IgD-negative memory B cell (primary cell): ENCODE measurements at regions not wholly inside any gene's neighbourhood (a gene's known extent, or its start where the extent isn't known, plus 50 kb on each side); places are given as distances from the start of the nearest gene placed in this dataset.
"Not testable (repeated sequence)": the region's sequence is repeated elsewhere in the genome, so short reads cannot be mapped to it uniquely, and the experiment has no call there.

Experiments used
- H3K27ac Mint-ChIP-seq, 3 donors: one replicate each; pipeline ENCODE4 v1.8.0; 2020 to 2022; ENCODE audit warnings: mild to moderate bottlenecking in 3 of 3, mixed read lengths in 3 of 3, moderate library complexity in 1 of 3
- H3K27me3 Mint-ChIP-seq: one replicate; pipeline ENCODE4 v1.8.0; 2021; ENCODE audit warnings: mixed read lengths
- H3K36me3 Mint-ChIP-seq: one replicate; pipeline ENCODE4 v1.8.0; 2020; ENCODE audit warnings: mild to moderate bottlenecking, mixed read lengths
- H3K4me1 Mint-ChIP-seq, 3 donors: one replicate each; pipeline ENCODE4 v1.8.0; 2020 to 2022; ENCODE audit warnings: mixed read lengths in 3 of 3, mild to moderate bottlenecking in 1 of 3
- H3K4me3 Mint-ChIP-seq, 4 donors: one replicate each; pipeline ENCODE4 v1.8.0; 2020 to 2022; ENCODE audit warnings: mild to moderate bottlenecking in 4 of 4, mixed read lengths in 4 of 4, moderate library complexity in 3 of 4
- H3K9me3 Mint-ChIP-seq, 3 donors: one replicate each; pipeline ENCODE4 v1.8.0; 2020 to 2021; ENCODE audit warnings: mixed read lengths in 3 of 3, mild to moderate bottlenecking in 1 of 3

- H3K36me3 Mint-ChIP-seq: no peaks in the 10 kb centered on the region
- peaks cover 2% of the 10 kb centered on the region for H3K27me3 Mint-ChIP-seq
- no peak overlapping the region for H3K4me3 Mint-ChIP-seq
- peaks cover 0 to 7% (median 1%) of the 10 kb centered on the region in 3 donors for H3K4me1 Mint-ChIP-seq
- no peak overlapping the region for H3K27ac Mint-ChIP-seq
- no peaks in the 10 kb centered on the region for H3K9me3 Mint-ChIP-seq
Observed at GRCh38 chr10:28381466-28381865, 78.6 kb upstream of the MPP7 start.

GRCh38 chr10:28381903-28382347, 79.1 kb upstream of the MPP7 start:
- H3K27ac Mint-ChIP-seq: no peak overlapping the region
- H3K9me3 Mint-ChIP-seq: no peaks in the 10 kb centered on the region
- H3K4me3 Mint-ChIP-seq: no peak overlapping the region
- H3K4me1 Mint-ChIP-seq: peaks cover 0 to 7% (median 0%) of the 10 kb centered on the region in 3 donors
- no peaks in the 10 kb centered on the region for H3K36me3 Mint-ChIP-seq
- peaks cover 2% of the 10 kb centered on the region for H3K27me3 Mint-ChIP-seq

GRCh38 chr10:28382525-28383269, 79.8 kb upstream of the MPP7 start:
- H3K27ac Mint-ChIP-seq: no peak overlapping the region

GRCh38 chr10:28384557-28384956, 81.7 kb upstream of the MPP7 start:
- Mint-ChIP-seq H3K4me1 (peaks cover 0 to 5% (median 0%) of the 10 kb centered on the region in 3 donors), H3K4me3 (no peak overlapping the region), H3K27ac (no peak overlapping the region)

More at GRCh38 chr10:28382525-28383269, 79.8 kb upstream of the MPP7 start:
- Mint-ChIP-seq H3K9me3 (no peaks in the 10 kb centered on the region), H3K27me3 (no peaks in the 10 kb centered on the region), H3K36me3 (no peaks in the 10 kb centered on the region), H3K4me1 (peaks cover 0 to 5% (median 0%) of the 10 kb centered on the region in 3 donors), H3K4me3 (no peak overlapping the region)

GRCh38 chr10:28385748-28386502, 83.1 kb upstream of the MPP7 start:
- Mint-ChIP-seq H3K27ac (no peak overlapping the region), H3K4me1 (peaks cover 0 to 5% (median 0%) of the 10 kb centered on the region in 3 donors), H3K9me3 (no peaks in the 10 kb centered on the region), H3K4me3 (no peak overlapping the region), H3K36me3 (no peaks in the 10 kb centered on the region), H3K27me3 (peaks cover 3% of the 10 kb centered on the region)

More at GRCh38 chr10:28384557-28384956, 81.7 kb upstream of the MPP7 start:
- Mint-ChIP-seq H3K9me3 (no peaks in the 10 kb centered on the region), H3K27me3 (peaks cover 3% of the 10 kb centered on the region), H3K36me3 (no peaks in the 10 kb centered on the region)

- Mint-ChIP-seq H3K4me3 (no peak overlapping the region), H3K4me1 (peaks cover 0 to 5% (median 0%) of the 10 kb centered on the region in 3 donors), H3K9me3 (no peaks in the 10 kb centered on the region), H3K27ac (no peak overlapping the region), H3K36me3 (no peaks in the 10 kb centered on the region), H3K27me3 (peaks cover 3% of the 10 kb centered on the region)
Observed at GRCh38 chr10:28386503-28386868, 83.6 kb upstream of the MPP7 start.

GRCh38 chr10:28387140-28387539, 84.3 kb upstream of the MPP7 start:
- Mint-ChIP-seq H3K4me1 (no peaks in the 10 kb centered on the region), H3K9me3 (no peaks in the 10 kb centered on the region), H3K27ac (no peak overlapping the region), H3K4me3 (no peak overlapping the region), H3K36me3 (no peaks in the 10 kb centered on the region), H3K27me3 (peaks cover 3% of the 10 kb centered on the region)

- H3K27me3 Mint-ChIP-seq: peaks cover 3% of the 10 kb centered on the region
- peaks cover 0 to 4% (median 4%) of the 10 kb centered on the region in 3 donors for H3K4me1 Mint-ChIP-seq
Observed at GRCh38 chr10:28391283-28391682, 88.4 kb upstream of the MPP7 start.

GRCh38 chr10:28393956-28394568, 91.2 kb upstream of the MPP7 start:
- peaks cover 0 to 6% (median 0%) of the 10 kb centered on the region in 3 donors for H3K9me3 Mint-ChIP-seq
- peaks cover 0 to 5% (median 4%) of the 10 kb centered on the region in 3 donors for H3K4me1 Mint-ChIP-seq
- no peak overlapping the region for H3K27ac Mint-ChIP-seq
- no peaks in the 10 kb centered on the region for H3K36me3 Mint-ChIP-seq
- peaks cover 3% of the 10 kb centered on the region for H3K27me3 Mint-ChIP-seq
- peak overlapping the region in 1 of 4 donors; percentile 36 for H3K4me3 Mint-ChIP-seq

More at GRCh38 chr10:28391283-28391682, 88.4 kb upstream of the MPP7 start:
- Mint-ChIP-seq H3K27ac (no peak overlapping the region), H3K36me3 (no peaks in the 10 kb centered on the region), H3K9me3 (no peaks in the 10 kb centered on the region), H3K4me3 (no peak overlapping the region)

- peaks cover 0 to 6% (median 0%) of the 10 kb centered on the region in 3 donors for H3K9me3 Mint-ChIP-seq
- H3K27ac Mint-ChIP-seq: no peak overlapping the region
- H3K27me3 Mint-ChIP-seq: peaks cover 3% of the 10 kb centered on the region
- peaks cover 0 to 5% (median 4%) of the 10 kb centered on the region in 3 donors for H3K4me1 Mint-ChIP-seq
- H3K4me3 Mint-ChIP-seq: no peak overlapping the region
- H3K36me3 Mint-ChIP-seq: no peaks in the 10 kb centered on the region
Observed at GRCh38 chr10:28396331-28396730, 93.5 kb upstream of the MPP7 start.

- peaks cover 3% of the 10 kb centered on the region for H3K27me3 Mint-ChIP-seq
- peaks cover 0 to 6% (median 0%) of the 10 kb centered on the region in 3 donors for H3K9me3 Mint-ChIP-seq
- H3K27ac Mint-ChIP-seq: no peak overlapping the region
- no peak overlapping the region for H3K4me3 Mint-ChIP-seq
- H3K36me3 Mint-ChIP-seq: no peaks in the 10 kb centered on the region
- peaks cover 0 to 5% (median 4%) of the 10 kb centered on the region in 3 donors for H3K4me1 Mint-ChIP-seq
Observed at GRCh38 chr10:28397229-28397628, 94.4 kb upstream of the MPP7 start.

GRCh38 chr10:28400176-28400575, 97.3 kb upstream of the MPP7 start:
- H3K27ac Mint-ChIP-seq: no peak overlapping the region
- H3K36me3 Mint-ChIP-seq: no peaks in the 10 kb centered on the region
- peaks cover 5 to 8% (median 7%) of the 10 kb centered on the region in 3 donors for H3K4me1 Mint-ChIP-seq
- H3K4me3 Mint-ChIP-seq: no peak overlapping the region
- peaks cover 3% of the 10 kb centered on the region for H3K27me3 Mint-ChIP-seq
- H3K9me3 Mint-ChIP-seq: peaks cover 0 to 6% (median 0%) of the 10 kb centered on the region in 3 donors

- no peak overlapping the region for H3K4me3 Mint-ChIP-seq
- no peaks in the 10 kb centered on the region for H3K36me3 Mint-ChIP-seq
- peaks cover 3% of the 10 kb centered on the region for H3K27me3 Mint-ChIP-seq
- peaks cover 5 to 8% (median 7%) of the 10 kb centered on the region in 3 donors for H3K4me1 Mint-ChIP-seq
- no peak overlapping the region for H3K27ac Mint-ChIP-seq
- peaks cover 0 to 6% (median 0%) of the 10 kb centered on the region in 3 donors for H3K9me3 Mint-ChIP-seq
Observed at GRCh38 chr10:28400681-28401080, 97.8 kb upstream of the MPP7 start.

GRCh38 chr10:28402611-28403073, 99.8 kb upstream of the MPP7 start:
- H3K27me3 Mint-ChIP-seq, H3K4me1 Mint-ChIP-seq, H3K9me3 Mint-ChIP-seq, H3K36me3 Mint-ChIP-seq: not testable (repeated sequence)
- peak overlapping the region in 1 of 3 donors; percentile 14 for H3K27ac Mint-ChIP-seq
- peak overlapping the region in 1 of 4 donors; percentile 41 for H3K4me3 Mint-ChIP-seq

GRCh38 chr10:28403090-28403489, 100.2 kb upstream of the MPP7 start:
- H3K36me3 Mint-ChIP-seq: peaks cover 2% of the 10 kb centered on the region

More at GRCh38 chr10:28403090-28403489, 100.2 kb upstream of the MPP7 start:
- H3K9me3 Mint-ChIP-seq: peaks cover 0 to 5% (median 0%) of the 10 kb centered on the region in 3 donors
- no peak overlapping the region for H3K27ac Mint-ChIP-seq
- no peaks in the 10 kb centered on the region for H3K27me3 Mint-ChIP-seq
- H3K4me1 Mint-ChIP-seq: peaks cover 5 to 8% (median 7%) of the 10 kb centered on the region in 3 donors
- H3K4me3 Mint-ChIP-seq: no peak overlapping the region
